Activated T-helper 1 cell treated with anti-CD3 and anti-CD28 coated beads, Interleukin-12 subunit alpha, Interleukin-12 subunit beta, Interleukin-2, Interleukin-4 antibody, amounts not matched to agents 30 ng/mL and 10 ng/mL and 1 ng/mL, durations not matched to agents 14 hours and 24 hours and 36 hours (primary cell): ENCODE measurements at regions not wholly inside any gene's neighbourhood (a gene's known extent, or its start where the extent isn't known, plus 50 kb on each side); places are given as distances from the start of the nearest gene placed in this dataset.

Experiments used
- DNase-seq: peaks from one replicate; pipeline ENCODE4 v3.0.0; 2021; ENCODE audit warnings: low spot score
- H3K27ac Mint-ChIP-seq: one replicate; pipeline ENCODE4 v1.8.0; 2021; ENCODE audit warnings: mild to moderate bottlenecking, mixed read lengths
- H3K27me3 Mint-ChIP-seq: one replicate; pipeline ENCODE4 v1.8.0; 2022; ENCODE audit warnings: mild to moderate bottlenecking, moderate library complexity, mixed read lengths; ENCODE audit not compliant: insufficient read depth
- H3K36me3 Mint-ChIP-seq: one replicate; pipeline ENCODE4 v1.8.0; 2021; ENCODE audit warnings: low read depth, mixed read lengths
- H3K4me1 Mint-ChIP-seq: one replicate; pipeline ENCODE4 v1.8.0; 2021; ENCODE audit warnings: low read depth, mixed read lengths
- H3K4me3 Mint-ChIP-seq: one replicate; pipeline ENCODE4 v1.8.0; 2021; ENCODE audit warnings: mild to moderate bottlenecking, moderate library complexity, mixed read lengths
- H3K9me3 Mint-ChIP-seq: one replicate; pipeline ENCODE4 v1.8.0; 2021; ENCODE audit warnings: mixed read lengths
- intact Hi-C: fragments of 100-400 bp; cut with micrococcal nuclease; formaldehyde crosslinking; loops from one replicate; pipeline ENCODE4 v1.15.1; 2024

DNA sequence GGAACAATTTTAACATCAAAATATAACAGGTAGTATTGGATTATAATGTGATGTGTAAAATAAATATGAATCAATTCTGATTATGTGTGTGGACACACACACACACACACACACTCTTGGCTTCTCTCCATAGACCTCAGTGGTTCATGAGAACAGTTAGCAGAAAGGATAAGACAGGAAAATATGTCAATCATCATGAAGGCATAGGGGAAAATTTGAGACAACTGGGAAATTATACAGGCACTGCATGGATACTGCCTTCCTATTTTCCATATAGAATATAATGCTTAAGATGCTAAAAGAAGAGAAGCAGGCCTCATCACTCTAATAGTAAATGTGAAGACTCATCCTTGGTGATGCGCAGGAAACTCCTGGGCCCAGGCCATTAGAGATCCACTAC, 884.5 kb downstream of the SUCLG1 start:
- no peaks in the 10 kb centered on the region for H3K36me3 Mint-ChIP-seq
- DNase-seq = no peak
- H3K27ac Mint-ChIP-seq = no peak overlapping the region
- H3K4me3 Mint-ChIP-seq = no peak overlapping the region
- no peaks in the 10 kb centered on the region for H3K9me3 Mint-ChIP-seq
- H3K4me1 Mint-ChIP-seq = no peaks in the 10 kb centered on the region
- H3K27me3 Mint-ChIP-seq = no peaks in the 10 kb centered on the region
- intact Hi-C loops = no loop called here

GRCh38 chr2:83573060-83573459, 886.0 kb downstream of the SUCLG1 start:
- intact Hi-C loops = no loop called here
- H3K4me3 Mint-ChIP-seq = no peak overlapping the region
- H3K4me1 Mint-ChIP-seq = no peaks in the 10 kb centered on the region

GRCh38 chr2:83572400-83572799, 886.7 kb downstream of the SUCLG1 start:
- intact Hi-C loops = no loop called here
- Mint-ChIP-seq H3K36me3 (no peaks in the 10 kb centered on the region), H3K4me1 (no peaks in the 10 kb centered on the region), H3K27ac (no peak overlapping the region), H3K27me3 (no peaks in the 10 kb centered on the region), H3K4me3 (no peak overlapping the region), H3K9me3 (no peaks in the 10 kb centered on the region)
- no peak for DNase-seq

More at GRCh38 chr2:83573060-83573459, 886.0 kb downstream of the SUCLG1 start:
- Mint-ChIP-seq H3K27ac (no peak overlapping the region), H3K27me3 (no peaks in the 10 kb centered on the region), H3K36me3 (no peaks in the 10 kb centered on the region), H3K9me3 (no peaks in the 10 kb centered on the region)
- DNase-seq = no peak

- no peak for DNase-seq
- intact Hi-C loops = no loop called here
- no peaks in the 10 kb centered on the region for H3K36me3 Mint-ChIP-seq
- no peaks in the 10 kb centered on the region for H3K9me3 Mint-ChIP-seq
- no peaks in the 10 kb centered on the region for H3K4me1 Mint-ChIP-seq
- H3K27ac Mint-ChIP-seq = no peak overlapping the region
- no peaks in the 10 kb centered on the region for H3K27me3 Mint-ChIP-seq
- no peak overlapping the region for H3K4me3 Mint-ChIP-seq
Observed at GRCh38 chr2:83567551-83567950, 891.5 kb downstream of the SUCLG1 start.

DNA sequence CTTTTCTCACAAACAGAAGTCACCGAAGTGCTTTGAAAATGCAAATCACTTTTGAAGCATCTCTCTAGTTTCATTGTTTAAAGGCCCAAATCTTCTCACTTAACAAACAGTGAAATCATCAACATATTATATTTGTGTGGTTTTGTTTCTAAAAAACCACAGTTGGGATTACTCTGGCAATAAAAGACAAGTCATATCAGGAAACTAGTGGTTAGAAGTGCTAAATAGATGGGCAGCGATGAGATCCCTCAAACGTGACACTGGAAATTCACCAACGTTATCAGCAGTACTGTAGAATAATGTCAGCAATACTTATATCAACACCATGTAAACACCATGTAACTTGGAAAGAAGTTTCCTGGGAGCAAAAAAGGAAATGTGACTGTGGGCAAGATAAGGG, 893.5 kb downstream of the SUCLG1 start:
- H3K4me1 Mint-ChIP-seq = no peaks in the 10 kb centered on the region
- H3K9me3 Mint-ChIP-seq = no peaks in the 10 kb centered on the region
- H3K27ac Mint-ChIP-seq = no peak overlapping the region
- intact Hi-C loops = no loop called here
- H3K4me3 Mint-ChIP-seq = no peak overlapping the region
- H3K27me3 Mint-ChIP-seq = no peaks in the 10 kb centered on the region
- DNase-seq = no peak
- no peaks in the 10 kb centered on the region for H3K36me3 Mint-ChIP-seq

- no peaks in the 10 kb centered on the region for H3K9me3 Mint-ChIP-seq
- H3K27me3 Mint-ChIP-seq = no peaks in the 10 kb centered on the region
Observed at GRCh38 chr2:83565181-83565580, 893.9 kb downstream of the SUCLG1 start.

DNA sequence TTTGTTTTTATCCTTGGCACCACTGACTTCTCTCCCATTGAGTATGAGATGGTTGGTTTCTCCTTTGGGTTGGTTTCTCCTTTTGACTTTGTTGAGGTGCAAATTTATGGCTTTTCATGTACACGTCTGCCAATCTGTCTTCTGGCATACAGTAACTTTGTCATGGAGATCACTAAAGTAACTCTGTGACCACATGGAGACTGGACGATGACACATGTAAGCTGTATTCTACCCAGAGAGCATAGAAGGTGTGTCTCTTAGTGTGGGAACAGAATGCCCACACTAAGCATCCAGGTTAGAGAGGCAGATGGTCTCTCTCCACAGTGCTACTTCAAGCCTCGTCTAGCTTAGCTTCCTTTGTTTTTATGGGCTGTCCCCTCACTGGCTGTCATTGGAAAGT, 897.5 kb downstream of the SUCLG1 start:
- H3K9me3 Mint-ChIP-seq = peaks cover 4% of the 10 kb centered on the region
- H3K4me1 Mint-ChIP-seq = no peaks in the 10 kb centered on the region
- no peaks in the 10 kb centered on the region for H3K27me3 Mint-ChIP-seq
- intact Hi-C loops = no loop called here
- no peaks in the 10 kb centered on the region for H3K36me3 Mint-ChIP-seq
- H3K27ac Mint-ChIP-seq = no peak overlapping the region
- DNase-seq = no peak
- H3K4me3 Mint-ChIP-seq = no peak overlapping the region

More at GRCh38 chr2:83565181-83565580, 893.9 kb downstream of the SUCLG1 start:
- Mint-ChIP-seq H3K4me3 (no peak overlapping the region), H3K4me1 (no peaks in the 10 kb centered on the region), H3K36me3 (no peaks in the 10 kb centered on the region), H3K27ac (no peak overlapping the region)
- DNase-seq = no peak
- intact Hi-C loops = no loop called here

DNA sequence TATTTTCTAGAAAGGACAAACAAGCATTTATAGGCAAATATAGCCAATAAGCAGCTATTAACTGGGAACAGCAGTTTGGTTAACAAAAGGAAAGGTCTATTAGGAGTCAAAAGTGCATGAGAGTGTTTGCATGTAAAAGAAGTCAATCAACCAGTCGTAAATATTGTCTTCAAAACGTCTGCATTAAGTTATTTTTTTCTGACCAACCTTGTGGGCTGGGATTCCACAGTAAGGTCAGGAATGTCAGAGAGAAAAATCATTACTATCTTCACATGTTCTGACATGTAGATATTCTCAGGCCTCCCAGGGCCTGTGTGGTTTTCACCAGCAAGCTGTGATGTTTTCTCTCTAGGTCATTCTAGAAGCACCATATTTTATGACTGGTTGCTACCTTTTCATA, 922.5 kb downstream of the SUCLG1 start:
- intact Hi-C loops = no loop called here
- Mint-ChIP-seq H3K9me3 (no peaks in the 10 kb centered on the region), H3K36me3 (no peaks in the 10 kb centered on the region), H3K27me3 (no peaks in the 10 kb centered on the region), H3K4me3 (no peak overlapping the region), H3K27ac (no peak overlapping the region), H3K4me1 (no peaks in the 10 kb centered on the region)
- no peak for DNase-seq

GRCh38 chr2:83534416-83534815, 924.7 kb downstream of the SUCLG1 start:
- Mint-ChIP-seq H3K4me1 (no peaks in the 10 kb centered on the region), H3K27me3 (no peaks in the 10 kb centered on the region), H3K4me3 (no peak overlapping the region), H3K9me3 (no peaks in the 10 kb centered on the region), H3K27ac (no peak overlapping the region), H3K36me3 (no peaks in the 10 kb centered on the region)
- no peak for DNase-seq
- intact Hi-C loops = no loop called here

DNA sequence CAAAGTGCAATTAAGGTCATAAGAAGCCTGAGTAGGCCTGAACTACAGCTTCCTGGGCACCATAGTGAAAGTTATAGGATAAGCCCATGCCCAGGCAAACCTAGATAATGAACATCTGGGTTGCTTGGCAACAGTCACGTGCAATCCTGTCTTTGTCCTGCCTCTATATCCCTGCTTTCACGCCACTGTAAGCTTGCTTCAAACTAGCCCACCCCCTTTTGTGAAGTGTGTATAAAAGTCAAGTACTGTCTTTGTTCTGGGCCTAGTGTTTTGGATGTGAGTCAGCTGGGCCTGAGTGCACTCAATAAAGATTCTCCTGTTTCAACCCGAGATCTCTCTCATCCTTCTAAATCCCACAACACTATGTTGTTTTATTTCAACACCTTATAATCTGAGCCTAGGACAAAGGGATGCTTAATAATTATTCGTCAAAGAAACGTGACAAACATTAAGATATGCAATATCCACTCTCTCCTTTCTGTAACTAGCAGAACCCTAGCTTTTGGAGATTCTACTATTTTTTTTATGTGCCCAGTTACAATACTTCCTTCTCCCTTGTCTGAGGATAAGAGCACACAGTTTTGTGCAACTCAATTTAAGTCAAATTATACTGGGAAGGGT, 927.8 kb downstream of the SUCLG1 start:
- intact Hi-C loops = no loop called here
- Mint-ChIP-seq H3K27me3 (no peaks in the 10 kb centered on the region), H3K9me3 (no peaks in the 10 kb centered on the region), H3K4me3 (no peak overlapping the region), H3K27ac (no peak overlapping the region), H3K4me1 (no peaks in the 10 kb centered on the region), H3K36me3 (no peaks in the 10 kb centered on the region)
- no peak for DNase-seq

DNA sequence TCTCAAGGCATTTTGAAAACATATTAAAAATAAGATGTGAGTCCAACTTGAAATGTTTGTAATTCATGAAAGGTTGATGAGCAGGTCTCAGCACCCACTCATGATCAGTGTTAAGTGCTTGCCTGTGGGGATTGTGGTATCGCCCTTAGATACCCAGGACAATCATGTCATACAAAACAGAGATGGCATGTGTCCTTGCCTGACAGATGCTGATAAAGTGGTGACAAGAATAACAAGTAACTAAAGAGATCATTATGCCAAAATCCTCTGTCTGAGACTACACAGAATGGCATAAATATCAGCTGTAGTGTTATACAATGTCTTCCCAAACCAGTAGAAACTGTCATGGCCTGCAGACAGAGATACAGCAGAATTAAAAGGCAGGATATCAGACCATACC, 930.3 kb downstream of the SUCLG1 start:
- H3K36me3 Mint-ChIP-seq = no peaks in the 10 kb centered on the region
- no peak overlapping the region for H3K27ac Mint-ChIP-seq
- H3K27me3 Mint-ChIP-seq = no peaks in the 10 kb centered on the region
- no peaks in the 10 kb centered on the region for H3K4me1 Mint-ChIP-seq
- intact Hi-C loops = no loop called here
- no peak overlapping the region for H3K4me3 Mint-ChIP-seq
- H3K9me3 Mint-ChIP-seq = peaks cover 4% of the 10 kb centered on the region
- DNase-seq = no peak

- H3K27ac Mint-ChIP-seq = no peak overlapping the region
- intact Hi-C loops = no loop called here
- H3K36me3 Mint-ChIP-seq = no peaks in the 10 kb centered on the region
- no peak for DNase-seq
- peaks cover 15% of the 10 kb centered on the region for H3K9me3 Mint-ChIP-seq
- H3K27me3 Mint-ChIP-seq = no peaks in the 10 kb centered on the region
- no peaks in the 10 kb centered on the region for H3K4me1 Mint-ChIP-seq
- no peak overlapping the region for H3K4me3 Mint-ChIP-seq
Observed at GRCh38 chr2:83522891-83523493, 936.1 kb downstream of the SUCLG1 start.

GRCh38 chr2:83517727-83518368, 941.2 kb downstream of the SUCLG1 start:
- Mint-ChIP-seq H3K27me3 (no peaks in the 10 kb centered on the region), H3K4me3 (no peak overlapping the region), H3K27ac (no peak overlapping the region), H3K9me3 (peaks cover 9% of the 10 kb centered on the region), H3K4me1 (no peaks in the 10 kb centered on the region), H3K36me3 (no peaks in the 10 kb centered on the region)
- intact Hi-C loops = no loop called here
- no peak for DNase-seq
